Hepatocyte (in vitro differentiated cells): ENCODE measurements at regions not wholly inside any gene's neighbourhood (a gene's known extent, or its start where the extent isn't known, plus 50 kb on each side); places are given as distances from the start of the nearest gene placed in this dataset.

ENCODE experiments used
- DNase-seq: peaks from one replicate; pipeline ENCODE4 v3.0.0-alpha.2; 2016; ENCODE audit warnings: low spot score
- H2AFZ ChIP-seq: fragments of 200-600 bp; sonication (generic); 2 replicates; pipeline ENCODE4 v1.6.0; 2016; ENCODE audit warnings: antibody characterized with exemption, mild to moderate bottlenecking
- H3K27ac ChIP-seq: fragments of 200-600 bp; sonication (generic); 2 replicates; pipeline ENCODE4 v1.5.1; 2016; ENCODE audit warnings: mild to moderate bottlenecking
- H3K27me3 ChIP-seq: fragments of 200-600 bp; sonication (generic); 2 replicates; pipeline ENCODE4 v1.6.1; 2016
- H3K36me3 ChIP-seq: fragments of 200-600 bp; sonication (generic); replicated peaks from 2 replicates; pipeline ENCODE4 v1.5.1; 2016; ENCODE audit warnings: low read depth; ENCODE audit not compliant: insufficient read depth
- H3K4me1 ChIP-seq: fragments of 200-600 bp; sonication (generic); 2 replicates; pipeline ENCODE4 v1.5.1; 2016; ENCODE audit warnings: mild to moderate bottlenecking, moderate library complexity; ENCODE audit not compliant: insufficient read depth
- H3K4me2 ChIP-seq: fragments of 200-600 bp; sonication (generic); 2 replicates; pipeline ENCODE4 v1.6.0; 2016
- H3K4me3 ChIP-seq: fragments of 200-600 bp; sonication (generic); 2 replicates; pipeline ENCODE4 v1.5.1; 2016; ENCODE audit warnings: mild to moderate bottlenecking
- H3K79me2 ChIP-seq: fragments of 200-600 bp; sonication (generic); 2 replicates; pipeline ENCODE4 v1.6.0; 2017; ENCODE audit warnings: mild to moderate bottlenecking
- H3K9me2 ChIP-seq: fragments of 200-600 bp; sonication (generic); replicated peaks from 2 replicates; pipeline ENCODE4 v1.6.0; 2017; ENCODE audit warnings: mild to moderate bottlenecking; ENCODE audit not compliant: insufficient read depth
- H3K9me3 ChIP-seq: fragments of 200-600 bp; sonication (generic); 2 replicates; pipeline ENCODE4 v1.5.1; 2016; ENCODE audit warnings: low read depth, mild to moderate bottlenecking
- H4K20me1 ChIP-seq: fragments of 200-600 bp; sonication (generic); 2 replicates; pipeline ENCODE4 v1.6.0; 2016; ENCODE audit warnings: mild to moderate bottlenecking; ENCODE audit not compliant: insufficient read depth, poor library complexity, severe bottlenecking
- EZH2 ChIP-seq: fragments of 200-600 bp; sonication (generic); IDR thresholded peaks from 2 replicates; pipeline ENCODE4 v1.6.1; 2016; ENCODE audit warnings: antibody characterized with exemption, mild to moderate bottlenecking, borderline replicate concordance
- EZH2phosphoT487 ChIP-seq: fragments of 200-600 bp; sonication (generic); IDR thresholded peaks from one replicate; pipeline ENCODE4 v1.6.1; 2018; ENCODE audit warnings: antibody characterized with exemption, mild to moderate bottlenecking, low read depth, moderate library complexity; ENCODE audit not compliant: unreplicated experiment, severe bottlenecking
- WGBS: methylation state at CpG from one replicate; pipeline ENCODE4 v1.1.6; 2016; ENCODE audit warnings: low lambda C conversion rate; ENCODE audit errors: missing lambda C conversion rate; 5-methylcytosine and 5-hydroxymethylcytosine counted together
- TF ChIP-seq, protein P1 (sequence below): fragments of 200-600 bp; sonication (generic); IDR thresholded peaks from 2 replicates; pipeline ENCODE4 v1.5.1; 2016; ENCODE audit warnings: antibody characterized with exemption, mild to moderate bottlenecking; ENCODE audit not compliant: poor library complexity

GRCh38 chr2:122144884-122145283 lies 389.4 kb downstream of the TSN start:
- H3K4me1 ChIP-seq = no peaks in the 10 kb centered on the region
- H3K79me2 ChIP-seq = no peaks in the 10 kb centered on the region
- TF ChIP-seq EZH2 (no peak), EZH2phosphoT487 (no peak)
- TF ChIP-seq, protein P1, sequence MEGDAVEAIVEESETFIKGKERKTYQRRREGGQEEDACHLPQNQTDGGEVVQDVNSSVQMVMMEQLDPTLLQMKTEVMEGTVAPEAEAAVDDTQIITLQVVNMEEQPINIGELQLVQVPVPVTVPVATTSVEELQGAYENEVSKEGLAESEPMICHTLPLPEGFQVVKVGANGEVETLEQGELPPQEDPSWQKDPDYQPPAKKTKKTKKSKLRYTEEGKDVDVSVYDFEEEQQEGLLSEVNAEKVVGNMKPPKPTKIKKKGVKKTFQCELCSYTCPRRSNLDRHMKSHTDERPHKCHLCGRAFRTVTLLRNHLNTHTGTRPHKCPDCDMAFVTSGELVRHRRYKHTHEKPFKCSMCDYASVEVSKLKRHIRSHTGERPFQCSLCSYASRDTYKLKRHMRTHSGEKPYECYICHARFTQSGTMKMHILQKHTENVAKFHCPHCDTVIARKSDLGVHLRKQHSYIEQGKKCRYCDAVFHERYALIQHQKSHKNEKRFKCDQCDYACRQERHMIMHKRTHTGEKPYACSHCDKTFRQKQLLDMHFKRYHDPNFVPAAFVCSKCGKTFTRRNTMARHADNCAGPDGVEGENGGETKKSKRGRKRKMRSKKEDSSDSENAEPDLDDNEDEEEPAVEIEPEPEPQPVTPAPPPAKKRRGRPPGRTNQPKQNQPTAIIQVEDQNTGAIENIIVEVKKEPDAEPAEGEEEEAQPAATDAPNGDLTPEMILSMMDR = no peak
- no peaks in the 10 kb centered on the region for H4K20me1 ChIP-seq
- H3K9me3 ChIP-seq = no peaks in the 10 kb centered on the region
- H3K27me3 ChIP-seq = no peaks in the 10 kb centered on the region
- no peak overlapping the region for H2AFZ ChIP-seq
- H3K36me3 ChIP-seq = no peaks in the 10 kb centered on the region
- no peak overlapping the region for H3K4me2 ChIP-seq
- WGBS = 95% methylated on average over 3 of the region's 3 CpGs
- H3K27ac ChIP-seq = no peak overlapping the region
- no peak for DNase-seq
- no peaks in the 10 kb centered on the region for H3K9me2 ChIP-seq
- no peak overlapping the region for H3K4me3 ChIP-seq

- Histone ChIP-seq H3K27ac (no peak overlapping the region), H3K27me3 (no peaks in the 10 kb centered on the region), H3K4me2 (no peak overlapping the region), H4K20me1 (no peaks in the 10 kb centered on the region), H3K9me3 (no peaks in the 10 kb centered on the region), H3K36me3 (no peaks in the 10 kb centered on the region), H2AFZ (no peak overlapping the region), H3K9me2 (no peaks in the 10 kb centered on the region), H3K4me3 (no peak overlapping the region), H3K79me2 (no peaks in the 10 kb centered on the region), H3K4me1 (no peaks in the 10 kb centered on the region)
- no peak for DNase-seq
- WGBS = 88% methylated on average over 3 of the region's 3 CpGs
- TF ChIP-seq EZH2phosphoT487 (no peak), EZH2 (no peak)
- TF ChIP-seq, protein P1 = no peak
Observed at GRCh38 chr2:122145856-122146255, 390.4 kb downstream of the TSN start.

DNA sequence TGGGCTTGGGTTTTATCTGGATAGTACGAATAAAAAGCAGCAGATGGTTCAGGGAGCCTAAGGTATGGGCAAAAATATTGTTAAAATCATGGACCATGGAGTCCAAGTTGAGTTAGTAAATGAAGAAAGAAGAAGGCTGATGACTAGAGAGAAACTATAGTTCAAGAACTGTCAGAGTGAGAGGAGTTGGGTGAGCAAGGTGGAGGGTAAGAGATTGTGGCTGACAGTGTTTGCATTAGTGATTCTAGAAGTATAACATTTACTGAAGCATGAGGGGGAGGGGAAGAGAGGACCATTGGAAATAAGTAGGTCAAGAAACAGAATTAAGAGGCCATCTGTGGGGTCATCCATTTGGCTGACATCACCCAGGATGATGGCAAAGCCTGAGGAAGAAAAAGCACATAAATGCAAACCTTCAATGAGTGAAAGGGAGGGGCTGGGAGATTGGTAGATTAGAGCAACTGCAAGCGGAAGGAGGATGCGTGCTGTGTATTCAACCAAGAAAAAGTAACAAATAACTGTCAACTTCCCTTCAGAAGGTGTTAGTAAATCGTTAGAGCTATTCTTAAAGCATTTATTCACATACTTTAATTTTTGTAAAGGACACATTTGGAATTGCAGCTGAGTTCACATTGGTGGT lies 392.8 kb downstream of the TSN start:
- Histone ChIP-seq H3K79me2 (no peaks in the 10 kb centered on the region), H3K4me2 (no peak overlapping the region), H3K36me3 (no peaks in the 10 kb centered on the region), H3K9me2 (no peaks in the 10 kb centered on the region), H4K20me1 (no peaks in the 10 kb centered on the region), H3K27ac (no peak overlapping the region), H3K27me3 (no peaks in the 10 kb centered on the region), H2AFZ (no peak overlapping the region), H3K4me3 (no peak overlapping the region), H3K9me3 (no peaks in the 10 kb centered on the region), H3K4me1 (no peaks in the 10 kb centered on the region)
- DNase-seq = no peak
- no peak for TF ChIP-seq EZH2
- no peak for TF ChIP-seq EZH2phosphoT487
- TF ChIP-seq, protein P1 = no peak
- WGBS = 88% methylated on average over 4 of the region's 4 CpGs
